ENCODE measurements at regions not wholly inside any gene's neighbourhood (a gene's known extent, or its start where the extent isn't known, plus 50 kb on each side); places are given as distances from the start of the nearest gene placed in this dataset.

DNA sequence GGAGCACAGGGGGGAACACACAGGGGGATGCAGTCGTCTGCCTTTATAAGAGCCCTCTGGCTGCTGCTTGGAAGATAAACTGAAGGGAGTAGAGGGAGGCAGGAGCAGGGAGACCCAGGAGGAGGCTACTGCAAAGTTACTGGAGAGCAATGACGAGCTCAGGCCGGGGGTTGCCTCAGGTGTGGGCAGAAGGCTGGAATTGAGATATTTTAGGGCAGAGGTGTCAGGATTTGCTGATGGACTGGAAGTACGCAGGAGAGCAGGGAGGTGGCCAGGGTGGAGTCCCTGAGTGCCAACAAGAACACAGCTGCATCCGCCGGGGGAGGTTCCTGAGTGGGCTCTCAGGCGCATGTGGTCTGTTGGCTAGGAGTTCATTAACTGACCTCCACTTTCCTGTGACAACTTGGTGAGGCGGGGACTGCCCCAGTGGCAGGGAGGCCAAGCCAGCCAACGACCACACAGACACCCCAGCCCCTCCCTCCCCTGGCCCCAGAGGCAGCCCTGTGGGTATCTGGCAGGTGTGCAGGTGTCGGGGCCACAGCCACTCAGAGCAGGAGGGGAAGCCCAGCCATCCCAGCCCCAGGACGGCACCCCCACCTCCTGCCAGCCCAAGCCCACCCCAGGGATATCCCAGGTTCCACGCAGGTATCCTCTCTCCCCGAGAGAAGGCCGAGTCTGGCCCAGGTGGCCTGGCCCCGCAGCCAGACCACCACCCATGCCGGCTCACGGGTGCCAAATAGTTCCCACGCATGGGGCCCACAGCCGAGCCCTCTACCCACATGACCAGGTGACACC, 85.4 kb downstream of the NCOR2 start:
- in situ Hi-C loops (cut with HindIII; ENCODE audit: low sequenced_read_pairs), result no loop called here
- no peak overlapping the region for H3K4me3 ChIP-seq (ENCODE audit: low read depth, low read length)
- TF ChIP-seq, protein P1, sequence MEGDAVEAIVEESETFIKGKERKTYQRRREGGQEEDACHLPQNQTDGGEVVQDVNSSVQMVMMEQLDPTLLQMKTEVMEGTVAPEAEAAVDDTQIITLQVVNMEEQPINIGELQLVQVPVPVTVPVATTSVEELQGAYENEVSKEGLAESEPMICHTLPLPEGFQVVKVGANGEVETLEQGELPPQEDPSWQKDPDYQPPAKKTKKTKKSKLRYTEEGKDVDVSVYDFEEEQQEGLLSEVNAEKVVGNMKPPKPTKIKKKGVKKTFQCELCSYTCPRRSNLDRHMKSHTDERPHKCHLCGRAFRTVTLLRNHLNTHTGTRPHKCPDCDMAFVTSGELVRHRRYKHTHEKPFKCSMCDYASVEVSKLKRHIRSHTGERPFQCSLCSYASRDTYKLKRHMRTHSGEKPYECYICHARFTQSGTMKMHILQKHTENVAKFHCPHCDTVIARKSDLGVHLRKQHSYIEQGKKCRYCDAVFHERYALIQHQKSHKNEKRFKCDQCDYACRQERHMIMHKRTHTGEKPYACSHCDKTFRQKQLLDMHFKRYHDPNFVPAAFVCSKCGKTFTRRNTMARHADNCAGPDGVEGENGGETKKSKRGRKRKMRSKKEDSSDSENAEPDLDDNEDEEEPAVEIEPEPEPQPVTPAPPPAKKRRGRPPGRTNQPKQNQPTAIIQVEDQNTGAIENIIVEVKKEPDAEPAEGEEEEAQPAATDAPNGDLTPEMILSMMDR (IDR thresholded peaks at IDR 0.05; ENCODE audit: low read depth, low read length, missing control alignments), result no peak
- DNase-seq (ENCODE audit: low read depth), result no peak

DNA sequence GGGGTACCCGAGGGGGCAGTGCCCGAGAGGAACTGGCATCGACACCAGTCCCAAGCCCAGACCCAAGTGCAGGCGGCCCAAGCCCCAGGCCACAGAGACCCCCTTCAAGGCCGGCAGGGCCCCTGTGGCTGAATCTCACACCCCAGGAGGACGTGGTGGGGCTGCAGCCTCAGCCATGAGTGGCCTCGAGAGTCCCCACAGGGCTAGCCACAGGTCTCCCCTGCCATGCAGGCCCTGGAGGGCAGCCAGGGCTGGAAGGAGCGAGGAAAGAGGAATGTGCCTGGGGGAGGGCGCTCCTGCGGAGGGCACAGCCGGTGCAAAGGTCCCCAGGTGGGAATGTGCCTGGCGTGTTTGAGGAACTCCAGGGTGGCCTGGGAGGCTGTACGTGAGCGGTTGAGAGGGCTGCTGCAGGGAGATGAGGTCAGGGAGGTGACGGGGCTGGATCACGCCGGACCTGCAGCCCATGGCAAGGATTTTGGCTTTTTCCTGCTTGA, 86.1 kb downstream of the NCOR2 start:
- no peak for DNase-seq (ENCODE audit: low read depth)
- no peak overlapping the region for H3K4me3 ChIP-seq (ENCODE audit: low read depth, low read length)
- in situ Hi-C loops (cut with HindIII; ENCODE audit: low sequenced_read_pairs), result no loop called here
- TF ChIP-seq, protein P1 (IDR thresholded peaks at IDR 0.05; ENCODE audit: low read depth, low read length, missing control alignments), result no peak

DNA sequence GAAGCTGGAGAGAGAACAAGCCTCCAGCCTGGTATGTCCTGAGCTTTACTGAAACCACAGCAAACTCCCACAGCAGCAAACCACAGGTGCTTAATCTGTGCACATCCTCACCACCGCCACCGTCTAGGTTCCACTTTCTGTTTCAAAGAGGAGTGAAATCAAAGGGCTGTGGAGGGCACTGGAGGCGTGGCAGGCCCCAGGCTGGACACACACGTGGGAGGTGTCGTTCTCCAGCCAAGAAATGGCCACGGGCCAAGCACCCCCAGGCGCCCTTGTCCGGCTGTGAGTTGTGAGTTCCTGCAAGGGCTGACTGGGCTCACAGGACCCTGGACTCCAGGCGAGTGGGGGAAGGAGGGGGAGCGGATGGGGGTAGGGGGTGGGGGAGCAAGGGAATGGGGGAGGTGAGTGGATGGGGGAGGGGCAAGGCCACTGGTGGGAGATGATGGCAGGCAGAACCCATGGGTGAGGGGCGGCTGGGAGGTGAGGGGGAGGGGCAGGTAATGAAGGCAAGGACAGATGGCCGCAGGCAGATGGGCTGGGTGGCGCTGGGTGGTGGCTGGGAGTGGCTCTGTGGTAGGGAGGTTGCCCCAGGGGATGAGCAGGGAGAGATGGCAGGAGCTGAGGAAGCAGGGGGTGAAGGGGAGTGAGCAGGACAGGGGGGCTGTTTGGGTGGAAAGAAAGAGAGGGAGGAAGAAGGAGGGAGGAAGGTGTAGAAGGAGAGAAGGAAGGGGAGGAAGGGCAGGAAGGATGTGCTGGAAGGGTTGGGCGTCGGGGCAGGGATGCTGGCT, 86.7 kb downstream of the NCOR2 start:
- TF ChIP-seq, protein P1 (IDR thresholded peaks at IDR 0.05; ENCODE audit: low read depth, low read length, missing control alignments), result no peak
- in situ Hi-C loops (cut with HindIII; ENCODE audit: low sequenced_read_pairs), result no loop called here
- H3K4me3 ChIP-seq (ENCODE audit: low read depth, low read length), result no peak overlapping the region
- DNase-seq (ENCODE audit: low read depth), result no peak

- no peak for DNase-seq (ENCODE audit: low read depth)
Measured at GRCh38 chr12:124479680-124480468, 87.5 kb downstream of the NCOR2 start.

DNA sequence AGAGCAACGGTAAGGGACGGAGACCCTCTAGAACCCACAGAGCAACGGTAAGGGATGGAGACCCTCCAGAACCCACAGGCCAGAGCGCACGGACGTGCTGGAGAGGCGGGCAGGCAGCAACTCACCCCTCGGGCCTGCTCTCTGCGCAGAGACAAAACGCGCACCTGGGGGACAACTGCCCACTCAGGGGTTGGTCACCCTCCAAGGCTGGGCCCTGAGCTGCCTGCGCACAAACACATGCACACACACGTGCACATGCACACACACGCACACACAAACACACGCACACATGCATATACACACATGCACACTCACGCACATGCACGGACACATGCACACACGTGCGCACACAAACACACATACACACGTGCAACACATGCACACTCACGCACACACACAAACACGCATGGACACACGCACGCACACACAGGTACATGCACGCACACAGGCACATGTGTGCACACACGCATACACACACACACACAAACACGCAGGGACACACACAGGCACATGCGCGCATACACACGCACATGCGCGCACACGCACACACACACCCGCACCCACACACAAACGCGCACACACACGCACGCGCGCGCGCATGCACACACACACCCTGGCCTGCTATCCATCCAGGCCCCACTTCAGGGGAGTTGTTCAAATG, 88.3 kb downstream of the NCOR2 start:
- TF ChIP-seq, protein P1 (IDR thresholded peaks at IDR 0.05; ENCODE audit: low read depth, low read length, missing control alignments), result no peak
- no peak overlapping the region for H3K4me3 ChIP-seq (ENCODE audit: low read depth, low read length)
- in situ Hi-C loops (cut with HindIII; ENCODE audit: low sequenced_read_pairs), result no loop called here
- no peak for DNase-seq (ENCODE audit: low read depth)

More at GRCh38 chr12:124479680-124480468, 87.5 kb downstream of the NCOR2 start:
- in situ Hi-C loops (cut with HindIII; ENCODE audit: low sequenced_read_pairs), result no loop called here
- no peak overlapping the region for H3K4me3 ChIP-seq (ENCODE audit: low read depth, low read length)
- TF ChIP-seq, protein P1 (IDR thresholded peaks at IDR 0.05; ENCODE audit: low read depth, low read length, missing control alignments), result no peak
